HS-27A (cell line): ENCODE measurements at regions not wholly inside any gene's neighbourhood (a gene's known extent, or its start where the extent isn't known, plus 50 kb on each side); places are given as distances from the start of the nearest gene placed in this dataset.
"Not testable (repeated sequence)": the region's sequence is repeated elsewhere in the genome, so short reads cannot be mapped to it uniquely, and the experiment has no call there.

Source experiments
- DNase-seq: peaks from one replicate; pipeline ENCODE4 v3.0.0-alpha.2; 2012; ENCODE audit warnings: low read depth, missing footprints

GRCh38 chr4:148651991-148652390, 209.8 kb upstream of the NR3C2 start:
- no peak for DNase-seq

DNA sequence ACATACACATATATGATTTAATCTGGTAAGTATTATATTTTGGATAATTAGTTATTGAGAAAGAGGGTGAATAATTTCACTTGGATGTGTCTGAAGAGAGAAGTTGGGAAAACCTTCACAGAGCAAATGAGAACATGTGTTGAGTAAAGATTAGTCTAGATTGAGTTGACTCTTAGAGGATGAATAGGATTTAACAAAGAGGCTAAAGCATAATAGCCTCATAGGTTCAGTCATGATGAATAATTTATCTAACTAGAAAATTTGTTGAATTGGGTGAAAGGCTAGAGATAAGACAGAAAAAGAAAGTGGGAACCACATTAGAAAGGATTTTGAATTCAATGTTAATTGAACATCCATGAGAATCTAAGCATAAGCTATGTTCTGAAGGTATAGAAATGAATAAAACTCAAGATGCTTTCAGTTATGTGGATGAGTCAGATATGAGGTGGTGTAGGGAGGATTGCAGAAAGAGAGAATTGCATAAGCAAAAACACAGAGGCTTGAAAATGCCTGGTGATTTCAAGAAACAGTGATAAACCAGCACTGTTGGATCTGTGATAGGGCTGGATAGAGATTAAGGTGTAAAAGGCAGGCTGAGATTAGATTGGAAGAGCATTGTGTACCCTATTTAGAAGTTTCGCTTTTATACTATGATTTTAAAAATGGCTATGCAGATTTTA, 207.6 kb upstream of the NR3C2 start:
- DNase-seq, result no peak

DNA sequence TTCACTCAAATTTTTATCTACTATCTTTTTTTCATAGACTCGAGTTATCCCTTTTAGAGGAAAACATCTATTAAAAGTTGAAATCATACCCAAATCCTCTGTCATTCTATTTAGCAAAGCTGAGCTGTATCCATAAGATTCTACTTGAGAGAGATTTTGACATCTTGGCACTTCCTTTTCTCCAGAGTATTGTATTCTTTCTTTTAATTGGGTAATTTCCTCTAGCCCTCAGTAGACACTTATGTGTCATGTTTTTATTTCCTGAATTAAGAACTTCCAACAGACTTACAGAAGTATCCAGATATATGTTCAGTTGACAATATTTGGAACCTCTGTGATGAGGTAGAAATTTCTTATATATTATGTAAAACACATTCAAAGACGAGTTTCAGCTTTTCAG, 201.6 kb upstream of the NR3C2 start:
- no peak for DNase-seq

DNA sequence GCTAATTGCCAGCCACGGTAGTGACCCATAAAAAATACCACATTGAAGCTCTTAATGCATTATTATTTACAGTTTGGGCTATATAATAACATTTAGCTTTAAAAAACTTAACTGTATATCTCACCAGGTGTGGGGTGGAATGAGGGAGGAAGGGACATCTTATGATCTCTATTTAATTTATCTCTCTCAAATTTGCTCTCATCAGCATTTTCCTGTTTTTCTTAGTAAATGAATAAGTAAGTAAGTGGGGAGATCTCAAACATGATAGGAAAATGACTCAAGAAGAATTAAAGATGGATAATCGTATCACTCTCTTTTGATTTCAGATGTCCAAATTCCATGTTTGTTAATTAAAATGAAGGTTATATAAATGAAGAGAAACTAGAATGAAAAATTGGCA, 200.7 kb upstream of the NR3C2 start:
- no peak for DNase-seq

- DNase-seq, result not testable (repeated sequence)
These were observed 195.9 kb upstream of the NR3C2 start for GRCh38 chr4:148638079-148638478.

GRCh38 chr4:148637453-148637852, 195.2 kb upstream of the NR3C2 start:
- DNase-seq, result not testable (repeated sequence)

- DNase-seq, result peak; percentile 30
These were observed 192.3 kb upstream of the NR3C2 start for GRCh38 chr4:148634476-148634875.

DNA sequence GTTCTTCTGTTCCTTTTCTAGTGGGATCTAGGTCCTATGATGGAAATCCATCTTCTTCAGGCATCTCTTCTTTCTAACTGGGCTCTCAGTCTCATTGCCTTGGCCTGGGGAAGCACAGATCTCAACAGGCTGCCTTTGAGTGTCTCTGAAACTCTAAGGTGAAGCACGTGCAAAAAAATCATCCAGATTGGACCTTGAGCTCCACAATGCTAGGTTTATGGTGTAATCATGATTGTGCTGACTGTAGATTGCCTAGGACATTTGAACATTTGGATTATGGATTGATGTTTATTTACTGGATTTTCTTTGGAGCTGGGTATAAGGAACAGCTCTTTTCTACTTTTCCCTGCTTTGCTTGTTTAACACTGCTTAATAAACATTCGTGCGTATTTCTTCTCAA, 191.5 kb upstream of the NR3C2 start:
- DNase-seq, result no peak

DNA sequence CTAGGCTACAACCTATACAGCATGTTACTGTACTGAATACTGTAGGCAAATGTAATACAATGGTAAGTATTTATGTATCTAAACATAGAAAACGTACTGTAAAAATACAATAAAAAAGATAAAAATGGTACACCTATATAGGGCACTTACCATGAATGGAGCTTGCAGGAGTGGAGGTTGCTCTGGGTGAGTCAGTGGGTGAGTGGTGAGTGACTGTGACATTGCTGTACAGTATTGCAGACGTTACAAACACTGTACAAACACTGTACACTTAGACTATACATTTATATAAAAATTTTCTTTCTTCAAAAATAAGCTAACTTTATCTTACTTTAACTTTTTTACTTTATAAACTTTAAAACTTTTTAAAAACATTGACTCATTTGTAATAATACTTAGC, 190.3 kb upstream of the NR3C2 start:
- no peak for DNase-seq

DNA sequence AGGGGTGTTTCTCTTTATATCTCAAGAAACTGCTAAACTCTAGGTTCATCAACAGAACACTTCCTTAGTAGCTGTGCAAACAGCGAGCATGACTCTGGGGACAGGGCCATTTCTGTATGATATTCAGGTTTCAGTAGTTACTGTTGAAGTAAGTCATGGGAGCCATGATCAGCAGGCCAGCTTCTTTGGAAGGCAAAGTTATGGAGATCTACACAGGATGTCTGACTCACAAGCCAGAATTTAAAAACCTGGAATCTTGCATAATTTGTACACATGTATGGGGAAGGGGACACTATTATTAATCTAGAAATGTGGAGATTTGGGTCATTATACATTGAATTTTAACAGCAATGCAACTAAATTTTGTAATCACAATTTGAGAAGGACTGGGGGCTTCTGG, 187.8 kb upstream of the NR3C2 start:
- DNase-seq, result no peak

GRCh38 chr4:148618856-148619255, 176.6 kb upstream of the NR3C2 start:
- peak; percentile 20 for DNase-seq

GRCh38 chr4:148608968-148609367, 166.8 kb upstream of the NR3C2 start:
- no peak for DNase-seq

DNA sequence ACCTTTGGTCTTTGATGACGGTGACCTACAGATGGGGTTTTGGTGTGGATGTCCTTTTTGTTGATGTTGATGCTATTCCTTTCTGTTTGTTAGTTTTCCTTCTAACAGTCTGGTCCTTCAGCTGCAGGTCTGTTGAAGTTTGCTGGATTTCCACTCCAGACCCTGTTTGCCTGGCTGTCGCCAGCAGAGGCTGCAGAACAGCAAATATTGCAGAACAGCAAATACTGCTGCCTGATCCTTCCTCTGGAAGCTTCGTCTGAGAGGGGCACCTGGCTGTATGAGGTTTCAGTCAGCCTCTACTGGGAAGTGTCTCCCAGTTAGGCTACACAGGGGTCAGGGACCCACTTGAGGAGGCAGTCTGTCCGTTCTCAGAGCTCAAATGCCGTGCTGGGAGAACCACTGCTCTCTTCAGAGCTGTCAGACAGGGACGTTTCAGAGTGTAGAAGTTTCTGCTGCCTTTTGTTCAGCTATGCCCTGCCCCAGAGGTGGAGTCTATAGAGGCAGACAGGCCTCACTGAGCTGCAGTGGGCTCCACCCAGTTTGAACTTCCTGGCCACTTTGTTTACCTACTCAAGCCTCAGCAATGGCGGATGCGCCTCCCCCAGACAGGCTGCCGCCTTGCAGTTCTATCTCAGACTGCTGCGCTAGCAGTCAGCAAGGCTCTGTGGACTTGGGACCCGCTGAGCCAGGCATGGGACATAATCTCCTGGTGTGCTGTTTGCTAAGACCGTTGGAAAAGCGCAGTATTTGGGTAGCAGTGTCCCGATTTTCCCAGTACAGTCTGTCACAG, 156.4 kb upstream of the NR3C2 start:
- not testable (repeated sequence) for DNase-seq

DNA sequence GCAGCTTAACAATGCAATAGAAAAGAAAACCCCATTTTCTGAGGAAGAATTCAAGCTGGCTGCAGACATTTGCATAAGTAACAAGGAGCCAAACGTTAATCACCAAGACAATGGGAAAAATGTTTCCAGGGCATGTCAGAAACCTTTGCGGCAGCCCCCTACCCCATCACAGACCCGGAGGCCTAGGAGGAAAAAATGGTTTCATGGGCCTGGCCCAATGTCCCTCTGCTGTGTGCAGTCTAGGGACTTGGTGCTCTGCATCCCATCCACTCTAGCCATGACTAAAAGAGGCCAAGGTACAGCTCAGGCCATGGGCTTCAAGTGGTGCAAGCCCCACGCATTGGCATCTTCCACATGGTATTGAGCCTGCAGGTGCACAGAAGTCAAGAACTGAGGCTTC, 147.0 kb upstream of the NR3C2 start:
- DNase-seq, result no peak

- DNase-seq, result no peak
These were observed 133.4 kb upstream of the NR3C2 start for GRCh38 chr4:148575577-148575976.

DNA sequence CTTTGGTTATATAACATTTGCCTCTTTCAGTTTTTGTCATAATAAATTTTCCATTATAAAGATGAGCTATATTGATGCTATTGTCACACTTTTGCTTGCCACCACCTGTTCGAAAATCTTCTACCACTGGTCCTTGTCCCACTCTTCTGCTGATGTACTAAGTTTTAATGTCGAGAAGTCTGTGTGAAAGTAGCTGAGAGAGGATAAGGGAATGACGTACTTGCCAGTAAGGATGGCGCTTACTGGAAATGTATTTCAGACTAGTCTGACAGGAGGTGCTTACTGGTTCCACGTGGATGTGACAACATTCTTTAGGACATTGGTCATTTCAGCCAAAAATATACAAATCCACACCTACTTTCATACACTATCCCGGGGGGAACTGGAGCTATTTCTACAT, 132.7 kb upstream of the NR3C2 start:
- DNase-seq, result peak; percentile 33

GRCh38 chr4:148574502-148574901, 132.3 kb upstream of the NR3C2 start:
- DNase-seq, result peak; percentile 90

GRCh38 chr4:148574066-148574465, 131.9 kb upstream of the NR3C2 start:
- no peak for DNase-seq

GRCh38 chr4:148573296-148573695, 131.1 kb upstream of the NR3C2 start:
- no peak for DNase-seq

- no peak for DNase-seq
These were observed 123.6 kb upstream of the NR3C2 start for GRCh38 chr4:148565801-148566200.

- no peak for DNase-seq
These were observed 121.5 kb upstream of the NR3C2 start for GRCh38 chr4:148563684-148564083.

DNA sequence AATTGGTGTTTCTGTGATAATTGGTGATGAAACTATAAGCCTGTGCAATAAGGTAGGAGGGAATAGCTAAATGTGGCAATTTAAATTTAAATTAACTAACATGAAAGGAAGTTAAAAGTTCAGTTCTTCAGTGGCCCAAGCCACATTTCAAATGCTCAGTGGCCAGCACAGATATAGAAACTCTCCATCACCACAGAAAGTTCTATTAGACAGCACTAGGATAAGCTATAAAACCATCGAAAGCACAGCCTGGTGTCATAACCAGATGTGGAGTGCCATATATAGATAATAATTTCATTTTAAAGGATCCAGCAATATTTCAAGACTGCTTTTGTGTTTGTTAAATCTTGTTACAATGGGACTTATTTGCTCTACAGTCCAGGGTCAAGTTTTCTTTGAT, 119.3 kb upstream of the NR3C2 start:
- DNase-seq, result no peak

DNA sequence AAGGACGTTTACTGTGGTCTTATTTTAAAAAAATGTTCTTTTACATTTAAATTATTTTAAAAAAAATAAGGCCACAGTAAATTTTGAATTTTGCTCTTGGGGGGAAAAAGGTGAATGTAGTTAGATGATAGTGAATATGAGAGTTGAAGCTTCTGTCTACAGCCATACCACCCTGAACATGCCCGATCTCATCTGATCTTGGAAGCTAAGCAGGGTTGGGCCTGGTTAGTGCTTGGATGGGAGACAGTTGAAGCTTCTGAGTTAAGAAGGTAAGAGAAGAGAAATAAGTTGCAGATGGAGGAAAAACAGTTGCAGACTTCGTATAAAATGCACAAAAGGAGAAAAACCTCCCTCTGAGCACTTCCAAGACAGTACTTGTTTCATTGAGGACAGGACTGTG, 115.6 kb upstream of the NR3C2 start:
- DNase-seq, result no peak

DNA sequence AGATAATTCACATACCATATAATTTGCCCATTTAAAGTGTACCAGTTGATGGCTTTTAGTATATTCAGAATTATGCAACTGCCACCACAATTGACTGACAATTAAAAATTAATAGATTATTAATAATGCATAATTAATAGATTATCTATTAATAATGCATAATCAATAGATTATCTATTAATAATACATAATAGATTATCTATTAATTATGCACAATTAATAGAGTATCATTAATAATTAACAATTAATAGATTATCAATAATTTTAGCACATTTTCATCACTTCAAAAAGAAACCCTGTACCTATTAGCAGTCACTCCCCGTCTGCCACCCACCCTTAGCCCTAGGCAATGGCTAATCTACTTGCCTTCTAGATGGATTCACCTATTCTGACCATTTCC, 108.6 kb upstream of the NR3C2 start:
- no peak for DNase-seq
